Stimulated activated CD4-positive, alpha-beta T cell treated with anti-CD3 and anti-CD28 coated beads, Interleukin-15, amount 100 ng/mL, for 48 hours (primary cell): ENCODE measurements at regions not wholly inside any gene's neighbourhood (a gene's known extent, or its start where the extent isn't known, plus 50 kb on each side); places are given as distances from the start of the nearest gene placed in this dataset.
"Not testable (repeated sequence)": the region's sequence is repeated elsewhere in the genome, so short reads cannot be mapped to it uniquely, and the experiment has no call there.

ENCODE experiments used
- DNase-seq, 2 donors: peaks; one replicate each; pipeline ENCODE4 v3.0.0-alpha.2; 2020; ENCODE audit warnings: low read depth in 2 of 2

DNA sequence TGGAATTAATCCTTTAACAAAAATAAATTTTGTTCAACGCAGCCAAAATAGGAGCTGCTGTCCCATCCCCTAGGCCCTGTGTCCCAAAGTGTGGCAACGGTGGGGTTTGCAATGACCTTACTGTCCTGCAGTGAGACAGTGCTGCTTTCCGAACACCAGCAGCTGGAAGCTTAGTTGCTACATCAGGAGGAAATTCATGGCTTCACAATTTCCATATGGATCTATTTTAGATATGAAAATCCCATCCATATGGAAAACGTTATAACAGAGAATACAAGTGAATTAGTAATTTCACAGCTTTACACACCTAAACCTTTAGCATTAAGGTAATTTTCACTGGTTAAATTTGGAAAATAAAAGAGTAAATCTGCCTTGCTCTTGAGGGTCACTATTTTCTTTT lies 396.3 kb upstream of the TENM3 start:
- DNase-seq = no peak

GRCh38 chr4:181848357-181848756 lies 394.8 kb upstream of the TENM3 start:
- no peak for DNase-seq

- no peak for DNase-seq
Observed at GRCh38 chr4:181849472-181849871, 393.7 kb upstream of the TENM3 start.

- DNase-seq = no peak
Observed at GRCh38 chr4:181853881-181854511, 389.2 kb upstream of the TENM3 start.

GRCh38 chr4:181855307-181855706 lies 387.9 kb upstream of the TENM3 start:
- DNase-seq = no peak

DNA sequence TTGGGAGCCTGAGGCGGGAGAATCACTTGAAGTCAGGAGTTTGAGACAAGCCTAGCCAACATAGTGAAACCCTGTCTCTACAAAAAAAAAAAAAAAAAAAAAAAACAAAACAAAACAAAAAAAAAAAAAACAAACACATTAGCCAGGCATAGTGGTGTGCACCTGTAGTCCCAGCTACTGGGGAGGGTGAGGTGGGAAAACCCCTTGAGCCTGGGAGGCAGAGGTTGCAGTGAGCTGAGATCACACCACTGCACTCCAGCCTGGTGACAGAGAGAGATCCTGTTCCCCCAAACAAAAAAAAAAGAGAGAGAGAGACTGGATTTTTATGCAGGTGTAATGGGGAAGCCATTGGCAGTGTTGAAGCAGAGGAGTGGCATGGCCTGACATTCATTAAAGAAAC lies 385.7 kb upstream of the TENM3 start:
- not testable (repeated sequence) for DNase-seq

DNA sequence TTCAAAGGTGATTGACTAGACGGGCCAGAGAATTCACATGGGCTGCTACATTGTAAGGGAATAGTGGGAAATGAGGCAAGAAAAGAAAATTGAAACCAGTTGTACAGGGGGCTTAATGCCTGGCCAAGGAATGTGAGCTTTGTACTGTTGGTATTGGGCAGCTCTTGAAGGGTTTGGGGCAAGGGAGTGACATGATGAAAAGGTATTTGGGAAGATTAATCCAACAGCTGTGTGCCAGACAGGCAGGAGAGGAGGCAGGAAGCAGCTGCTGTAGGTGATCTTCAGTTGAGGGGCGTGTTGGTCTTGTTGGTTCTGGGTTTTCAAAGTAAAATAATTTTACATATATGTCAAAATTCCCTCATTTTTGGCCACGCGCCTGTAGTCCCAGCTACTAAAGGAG lies 384.5 kb upstream of the TENM3 start:
- no peak for DNase-seq

DNA sequence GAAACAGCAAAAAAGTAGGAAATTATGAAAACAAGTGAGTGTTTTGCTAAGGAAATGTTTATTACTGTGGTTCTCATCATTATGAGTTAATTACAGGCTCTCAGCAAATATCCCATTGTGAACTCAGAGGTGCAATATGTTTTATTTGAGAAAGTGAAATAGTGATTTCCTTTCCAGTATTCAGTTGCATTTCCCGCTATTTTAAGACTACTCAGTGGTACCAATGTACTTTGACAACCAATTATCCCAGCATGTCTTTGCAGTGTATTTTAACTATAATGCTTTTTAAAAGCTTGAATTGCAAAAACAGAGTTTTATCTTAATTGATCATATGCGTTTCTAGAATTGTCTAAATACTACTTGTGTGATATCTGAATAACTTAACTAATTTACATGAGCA lies 383.8 kb upstream of the TENM3 start:
- no peak for DNase-seq

- DNase-seq = no peak
Observed at GRCh38 chr4:181860157-181860556, 383.0 kb upstream of the TENM3 start.

GRCh38 chr4:181860668-181861067 lies 382.5 kb upstream of the TENM3 start:
- DNase-seq = no peak

DNA sequence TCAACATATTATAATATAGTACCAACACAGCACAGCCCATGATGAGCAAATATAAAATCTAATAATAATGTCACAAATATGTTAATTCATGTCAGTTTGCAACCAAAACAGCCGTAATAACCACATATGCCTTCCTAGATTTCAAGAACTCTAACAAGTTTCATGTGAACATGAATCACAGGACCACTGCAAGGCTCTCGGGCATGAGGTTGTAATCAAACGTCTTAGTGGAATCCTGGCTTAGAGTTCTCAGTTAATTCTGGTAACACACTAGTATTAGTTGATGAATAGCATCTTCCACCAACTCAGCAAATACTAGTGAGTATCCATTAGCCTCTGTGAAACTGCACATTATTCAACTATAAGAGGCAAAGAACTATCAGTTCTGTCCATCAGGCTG lies 379.3 kb upstream of the TENM3 start:
- no peak for DNase-seq

DNA sequence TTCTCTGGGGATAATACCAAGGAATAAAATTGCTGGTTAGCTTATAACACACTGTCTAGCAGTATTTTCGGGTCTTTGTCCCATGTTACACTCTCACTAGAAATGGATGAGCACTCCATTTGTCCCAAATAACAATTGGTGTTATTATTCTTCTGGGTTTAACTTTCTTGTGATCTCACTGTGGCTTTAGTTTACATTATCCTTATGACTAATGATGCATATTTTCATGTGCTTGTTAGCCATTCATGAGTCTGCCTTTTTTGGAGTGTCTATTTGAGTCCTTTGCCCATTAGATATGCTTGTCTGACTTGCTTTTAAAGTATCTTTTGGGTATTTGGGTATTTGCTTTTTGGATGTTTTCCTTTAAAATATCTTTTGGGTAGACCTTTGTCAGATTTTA lies 372.9 kb upstream of the TENM3 start:
- DNase-seq = no peak

DNA sequence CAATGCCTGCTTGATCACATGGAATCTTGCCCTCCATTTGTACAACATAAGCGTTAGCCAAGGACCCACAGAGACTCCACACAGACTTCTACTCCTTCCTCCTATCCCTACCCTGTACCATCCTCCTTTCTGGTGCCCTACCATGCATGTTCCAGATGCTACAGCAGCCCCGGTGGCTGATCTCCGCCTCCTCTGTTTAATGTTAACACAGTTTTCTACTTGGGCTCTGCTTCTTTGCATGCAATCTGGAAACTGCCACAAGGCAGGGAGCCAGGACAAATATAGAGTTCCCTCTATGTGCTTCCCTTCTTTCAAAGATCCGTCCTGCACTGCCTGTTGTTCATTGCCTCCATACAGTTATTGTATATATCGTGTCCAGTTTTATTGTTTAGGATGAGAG lies 368.6 kb upstream of the TENM3 start:
- DNase-seq = no peak

DNA sequence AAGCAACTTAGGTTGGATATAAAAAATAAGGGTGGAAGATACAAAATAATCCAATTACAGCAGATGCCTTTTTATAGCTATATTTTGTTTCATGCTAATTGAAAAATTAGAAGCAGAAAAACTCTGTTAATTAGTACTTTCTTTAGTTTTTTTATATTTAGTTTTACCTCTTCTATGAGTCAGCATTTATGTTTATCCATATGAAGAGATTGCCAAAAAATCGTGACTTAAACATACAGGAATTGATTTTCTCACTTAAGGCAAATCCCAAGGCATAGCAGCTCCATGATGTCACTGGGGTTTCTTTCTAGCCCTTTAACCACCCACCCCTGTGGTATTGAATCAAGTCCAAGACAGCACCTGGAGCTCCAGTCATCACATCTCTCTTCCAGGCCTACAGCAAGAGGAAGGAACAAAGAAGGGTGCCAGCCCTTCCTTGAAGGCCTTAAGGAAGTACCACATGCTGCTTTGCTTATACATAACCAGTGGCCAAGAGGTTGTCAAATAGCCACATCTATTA lies 365.8 kb upstream of the TENM3 start:
- no peak for DNase-seq

- DNase-seq = no peak
Observed at GRCh38 chr4:181890031-181890430, 353.2 kb upstream of the TENM3 start.

DNA sequence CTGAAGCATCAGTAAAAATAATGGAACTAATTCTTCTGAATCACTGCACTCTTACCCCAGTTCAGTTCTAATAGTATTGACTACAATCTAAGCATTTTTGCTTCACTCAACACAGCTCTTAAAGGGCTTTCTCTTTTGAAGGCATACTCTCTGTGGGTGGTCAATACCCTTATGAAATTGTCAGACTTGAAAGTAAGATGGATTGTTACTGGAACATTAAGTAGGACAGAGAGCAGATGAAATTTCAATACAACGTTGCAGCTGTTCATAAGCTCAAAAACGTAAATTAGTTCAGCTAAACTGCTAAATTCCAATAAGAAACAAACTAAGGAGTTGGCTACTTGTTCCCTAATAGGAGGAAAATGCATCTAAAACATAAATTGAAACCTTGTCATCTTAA lies 352.3 kb upstream of the TENM3 start:
- DNase-seq = no peak

DNA sequence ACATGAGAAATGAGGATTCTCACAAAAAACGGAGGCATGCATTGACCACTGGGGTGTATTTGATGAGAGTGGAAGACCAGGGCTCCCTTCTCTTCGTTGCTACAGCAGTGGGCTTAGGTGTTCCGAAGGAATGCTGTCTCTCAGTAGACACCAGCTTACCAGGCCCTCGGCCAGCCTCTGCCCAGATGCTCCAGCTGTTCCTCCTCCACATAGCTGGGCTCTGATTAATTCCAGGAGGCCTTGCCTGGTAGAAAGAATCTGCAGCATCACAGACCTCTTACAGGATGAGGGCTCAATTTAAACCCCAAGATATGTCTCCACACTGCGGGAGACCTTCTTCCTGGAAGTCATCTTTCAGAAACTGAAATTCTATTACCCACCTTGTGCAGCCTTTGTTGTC lies 346.6 kb upstream of the TENM3 start:
- DNase-seq = no peak

- DNase-seq = no peak
Observed at GRCh38 chr4:181897935-181898334, 345.3 kb upstream of the TENM3 start.

GRCh38 chr4:181902404-181902803 lies 340.8 kb upstream of the TENM3 start:
- not testable (repeated sequence) for DNase-seq

DNA sequence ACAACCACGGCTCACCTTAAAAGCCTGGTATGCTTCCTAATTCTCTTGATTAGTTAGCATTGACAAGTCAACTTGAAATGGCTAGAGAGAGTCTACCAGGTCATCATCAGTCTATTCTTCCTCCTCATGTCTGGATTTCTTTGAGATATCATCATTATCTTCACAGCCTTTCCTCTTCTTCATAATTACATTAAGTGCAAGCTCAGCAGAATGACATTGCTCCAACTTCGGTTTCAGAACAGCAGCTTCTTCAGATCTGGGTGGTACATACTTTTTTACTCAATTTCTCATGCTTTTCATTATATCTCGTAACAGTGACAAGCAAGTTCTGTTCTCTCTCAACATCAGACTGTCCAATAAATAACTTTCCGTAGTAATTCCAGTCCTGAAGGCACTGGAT lies 337.5 kb upstream of the TENM3 start:
- no peak for DNase-seq

GRCh38 chr4:181908168-181908567 lies 335.0 kb upstream of the TENM3 start:
- DNase-seq = no peak

DNA sequence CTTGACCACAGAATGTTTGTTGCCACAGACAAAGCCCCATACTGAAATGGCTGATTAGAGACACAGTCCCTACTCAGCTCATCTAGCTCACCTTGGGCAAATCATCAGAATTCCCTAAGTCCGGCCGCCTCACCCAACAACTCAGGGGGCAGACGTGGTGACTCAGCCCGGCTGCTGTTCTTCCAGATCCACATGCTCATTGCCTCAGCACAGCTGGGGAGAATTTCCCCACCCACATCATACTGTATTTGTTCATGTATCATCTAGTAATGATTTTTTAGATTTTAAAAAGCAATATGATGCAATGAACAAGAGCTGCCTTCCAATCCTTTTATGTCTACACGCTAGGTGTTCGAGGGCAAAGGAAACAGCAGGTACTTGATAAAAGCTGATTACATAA lies 333.8 kb upstream of the TENM3 start:
- DNase-seq = no peak

GRCh38 chr4:181911420-181911819 lies 331.8 kb upstream of the TENM3 start:
- no peak for DNase-seq

- DNase-seq = no peak
Observed at GRCh38 chr4:181933471-181933870, 309.7 kb upstream of the TENM3 start.
